Sigmoid colon (tissue), 6 donors: ENCODE measurements at regions not wholly inside any gene's neighbourhood (a gene's known extent, or its start where the extent isn't known, plus 50 kb on each side); places are given as distances from the start of the nearest gene placed in this dataset.
"Not testable (repeated sequence)": the region's sequence is repeated elsewhere in the genome, so short reads cannot be mapped to it uniquely, and the experiment has no call there.

ENCODE experiments used
- DNase-seq: peaks from one replicate; pipeline ENCODE4 v3.0.0-alpha.2; 2019
- H3K27ac ChIP-seq, 4 donors: fragments of 200-600 bp; sonication (generic); one replicate each; pipeline ENCODE4 v1.5.1; 2016 to 2019; ENCODE audit warnings: mild to moderate bottlenecking in 1 of 4
- H3K27me3 ChIP-seq, 3 donors: fragments of 200-600 bp; sonication (generic); one replicate each; pipeline ENCODE4 v1.5.1; 2019; ENCODE audit warnings: mild to moderate bottlenecking in 1 of 3
- H3K36me3 ChIP-seq, 4 donors: fragments of 200-600 bp; sonication (generic); one replicate each; pipeline ENCODE4 v1.5.1; 2016 to 2019
- H3K4me1 ChIP-seq, 4 donors: fragments of 200-600 bp; sonication (generic); one replicate each; pipeline ENCODE4 v1.5.1; 2017 to 2019
- H3K4me3 ChIP-seq, 4 donors: fragments of 200-600 bp; sonication (generic); one replicate each; pipeline ENCODE4 v1.5.1; 2017 to 2019; ENCODE audit warnings: mild to moderate bottlenecking in 2 of 4, moderate library complexity in 1 of 4
- H3K9me3 ChIP-seq, 4 donors: fragments of 200-600 bp in 3 of 4; sonication (generic) in 3 of 4; one replicate each; pipeline versions ENCODE4 v1.5.1 to v1.6.1; 2013 to 2019
- CTCF ChIP-seq, 4 experiments: fragments of 450-650 bp in 3 of 4; fragments of 200-600 bp in 1 of 4; IDR thresholded peaks; one replicate each; pipeline ENCODE4 v1.5.1; 2016 to 2019; ENCODE audit warnings: antibody characterized with exemption in 4 of 4, mild to moderate bottlenecking in 3 of 4, moderate library complexity in 2 of 4
- EP300 ChIP-seq, 4 donors: sonication (generic); formaldehyde crosslinking; IDR thresholded peaks; one replicate each; pipeline ENCODE4 v1.6.1; 2017; ENCODE audit warnings: antibody characterized with exemption in 4 of 4
- POLR2A ChIP-seq, 2 donors: fragments of 450-650 bp; IDR thresholded peaks; one replicate each; pipeline ENCODE4 v1.6.1; 2016; ENCODE audit warnings: antibody characterized with exemption in 2 of 2, mild to moderate bottlenecking in 2 of 2, moderate library complexity in 2 of 2
- POLR2AphosphoS5 ChIP-seq, 4 donors: sonication (generic); formaldehyde crosslinking; IDR thresholded peaks; one replicate each; pipeline ENCODE4 v1.6.1; 2017; ENCODE audit warnings: antibody characterized with exemption in 4 of 4
- WGBS, 2 donors: extraction: QIAGEN DNeasy Blood & Tissue Kit; methylation state at CpG; one replicate each; pipeline ENCODE4 v1.1.7; 2013; 5-methylcytosine and 5-hydroxymethylcytosine counted together
- intact Hi-C: fragments of 100-400 bp; cut with DNase I; formaldehyde crosslinking; loops from one replicate; pipeline ENCODE4 v1.15.1; 2023
- donor health status: healthy with polysubstance abuse.
- donor health status: healthy.

- WGBS, 2 donors, result 94% methylated on average over 3 of the region's 3 CpGs
- H3K27ac ChIP-seq, result no peak overlapping the region
- TF ChIP-seq POLR2A (IDR thresholded peaks at IDR 0.05) (no peak), EP300 (IDR thresholded peaks at IDR 0.05) (no peak)
- H3K27me3 ChIP-seq, result no peaks in the 10 kb centered on the region
- no peaks in the 10 kb centered on the region for H3K36me3 ChIP-seq
- H3K4me3 ChIP-seq, result no peak overlapping the region
- DNase-seq, result no peak
- no peaks in the 10 kb centered on the region for H3K4me1 ChIP-seq
- intact Hi-C loops, result no loop called here
- no peaks in the 10 kb centered on the region for H3K9me3 ChIP-seq
Measured at GRCh38 chr17:72385475-72385874, 264.7 kb downstream of the SOX9 start.

GRCh38 chr17:72386173-72386572, 265.4 kb downstream of the SOX9 start:
- 95 to 96% methylated on average over 1 of the region's 1 CpG for WGBS, 2 donors
- H3K36me3 ChIP-seq, intact Hi-C loops, H3K27me3 ChIP-seq, H3K9me3 ChIP-seq, H3K27ac ChIP-seq, H3K4me1 ChIP-seq, DNase-seq, H3K4me3 ChIP-seq: not testable (repeated sequence)

- 75 to 77% methylated on average over 5 of the region's 5 CpGs for WGBS, 2 donors
- no peak for DNase-seq
- Histone ChIP-seq H3K36me3 (no peaks in the 10 kb centered on the region), H3K27ac (no peak overlapping the region), H3K4me1 (no peaks in the 10 kb centered on the region), H3K27me3 (no peaks in the 10 kb centered on the region), H3K9me3 (no peaks in the 10 kb centered on the region), H3K4me3 (no peak overlapping the region)
- intact Hi-C loops, result no loop called here
- no peak for TF ChIP-seq EP300 (IDR thresholded peaks at IDR 0.05)
- TF ChIP-seq POLR2A (IDR thresholded peaks at IDR 0.05), result no peak
- TF ChIP-seq POLR2AphosphoS5 (IDR thresholded peaks at IDR 0.05), result no peak
- no peak for TF ChIP-seq CTCF (IDR thresholded peaks at IDR 0.05)
Measured at GRCh38 chr17:72386619-72387237, 265.9 kb downstream of the SOX9 start.

- H3K27ac ChIP-seq, result no peak overlapping the region
- intact Hi-C loops, result no loop called here
- H3K36me3 ChIP-seq, result no peaks in the 10 kb centered on the region
- no peaks in the 10 kb centered on the region for H3K9me3 ChIP-seq
- DNase-seq, result no peak
- no peaks in the 10 kb centered on the region for H3K4me1 ChIP-seq
- no peaks in the 10 kb centered on the region for H3K27me3 ChIP-seq
- no peak overlapping the region for H3K4me3 ChIP-seq
- WGBS, 2 donors, result 72% methylated on average over 7 of the region's 7 CpGs
- no peak for TF ChIP-seq POLR2A (IDR thresholded peaks at IDR 0.05)
- no peak for TF ChIP-seq EP300 (IDR thresholded peaks at IDR 0.05)
Measured at GRCh38 chr17:72387487-72387886, 266.7 kb downstream of the SOX9 start.

GRCh38 chr17:72387969-72388368, 267.1 kb downstream of the SOX9 start:
- TF ChIP-seq CTCF (IDR thresholded peaks at IDR 0.05) (no peak), POLR2AphosphoS5 (IDR thresholded peaks at IDR 0.05) (no peak), EP300 (IDR thresholded peaks at IDR 0.05) (no peak), POLR2A (IDR thresholded peaks at IDR 0.05) (no peak)
- Histone ChIP-seq H3K27me3 (no peaks in the 10 kb centered on the region), H3K36me3 (no peaks in the 10 kb centered on the region), H3K9me3 (no peaks in the 10 kb centered on the region), H3K27ac (no peak overlapping the region), H3K4me1 (no peaks in the 10 kb centered on the region), H3K4me3 (no peak overlapping the region)
- 47 to 48% methylated on average over 3 of the region's 3 CpGs for WGBS, 2 donors
- intact Hi-C loops, result no loop called here
- no peak for DNase-seq

- no peaks in the 10 kb centered on the region for H3K27me3 ChIP-seq
- H3K27ac ChIP-seq, result no peak overlapping the region
- intact Hi-C loops, result no loop called here
- no peak for DNase-seq
- H3K4me3 ChIP-seq, result no peak overlapping the region
- no peaks in the 10 kb centered on the region for H3K9me3 ChIP-seq
- H3K4me1 ChIP-seq, result no peaks in the 10 kb centered on the region
- TF ChIP-seq POLR2A (IDR thresholded peaks at IDR 0.05) (no peak), CTCF (IDR thresholded peaks at IDR 0.05) (no peak), EP300 (IDR thresholded peaks at IDR 0.05) (no peak), POLR2AphosphoS5 (IDR thresholded peaks at IDR 0.05) (no peak)
- H3K36me3 ChIP-seq, result no peaks in the 10 kb centered on the region
- WGBS, 2 donors, result 80 to 83% methylated on average over 10 of the region's 10 CpGs
Measured at GRCh38 chr17:72388765-72389473, 268.1 kb downstream of the SOX9 start.
